GM21526 (cell line): ENCODE measurements at regions not wholly inside any gene's neighbourhood (a gene's known extent, or its start where the extent isn't known, plus 50 kb on each side); places are given as distances from the start of the nearest gene placed in this dataset.
"Not testable (repeated sequence)": the region's sequence is repeated elsewhere in the genome, so short reads cannot be mapped to it uniquely, and the experiment has no call there.

Experiments
- ATAC-seq: cut with Tn5 transposase; IDR thresholded peaks from one replicate; pipeline ENCODE4 v1.9.1; 2021; ENCODE audit warnings: moderate library complexity; ENCODE audit not compliant: unreplicated experiment, low FRiP score

DNA sequence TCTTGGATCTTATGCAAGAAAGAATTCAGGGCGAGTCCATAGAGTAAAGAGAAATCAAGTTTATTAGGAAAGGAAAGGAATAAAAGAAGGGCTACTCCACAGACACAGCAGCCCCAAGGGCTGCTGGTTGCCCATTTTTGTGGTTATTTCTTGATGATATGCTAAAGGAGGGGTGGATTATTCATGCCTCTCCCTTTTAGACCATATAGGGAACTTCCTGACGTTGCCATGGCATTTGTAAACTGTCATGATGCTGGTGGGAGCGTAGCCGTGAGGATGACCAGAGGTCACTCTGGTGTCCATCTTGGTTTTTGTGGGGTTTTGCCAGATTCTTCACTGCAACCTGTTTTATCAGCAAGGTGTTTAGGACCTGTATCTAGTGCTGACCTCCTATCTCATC lies 115.4 kb upstream of the CARD11 start:
- no peak for ATAC-seq

GRCh38 chr7:3159445-3159844 lies 115.8 kb upstream of the CARD11 start:
- ATAC-seq = no peak

- not testable (repeated sequence) for ATAC-seq
These were observed 116.3 kb upstream of the CARD11 start for GRCh38 chr7:3159926-3160325.

DNA sequence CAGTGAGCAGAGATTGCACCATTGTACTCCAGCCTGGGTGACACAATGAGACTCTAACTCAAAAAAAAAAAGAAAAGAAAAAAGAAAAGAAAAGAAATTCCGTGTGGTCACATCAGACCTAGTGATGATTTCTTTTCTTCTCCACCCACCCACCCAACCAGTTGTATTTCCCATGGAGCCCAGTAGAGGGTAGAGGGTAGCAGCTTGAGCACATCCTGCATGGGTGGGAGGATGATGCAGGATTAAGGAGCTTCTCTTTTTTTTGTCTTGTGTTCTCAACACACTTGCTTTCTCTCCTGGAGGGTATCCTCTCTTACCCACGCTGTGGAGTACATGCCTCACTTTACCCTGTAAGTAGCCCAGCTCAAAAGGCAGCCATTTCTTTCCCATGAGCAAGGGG lies 118.6 kb upstream of the CARD11 start:
- no peak for ATAC-seq

- ATAC-seq = not testable (repeated sequence)
These were observed 119.1 kb upstream of the CARD11 start for GRCh38 chr7:3162798-3163197.

- ATAC-seq = no peak
These were observed 120.7 kb upstream of the CARD11 start for GRCh38 chr7:3164380-3164792.

GRCh38 chr7:3165681-3166580 lies 122.3 kb upstream of the CARD11 start:
- no peak for ATAC-seq

DNA sequence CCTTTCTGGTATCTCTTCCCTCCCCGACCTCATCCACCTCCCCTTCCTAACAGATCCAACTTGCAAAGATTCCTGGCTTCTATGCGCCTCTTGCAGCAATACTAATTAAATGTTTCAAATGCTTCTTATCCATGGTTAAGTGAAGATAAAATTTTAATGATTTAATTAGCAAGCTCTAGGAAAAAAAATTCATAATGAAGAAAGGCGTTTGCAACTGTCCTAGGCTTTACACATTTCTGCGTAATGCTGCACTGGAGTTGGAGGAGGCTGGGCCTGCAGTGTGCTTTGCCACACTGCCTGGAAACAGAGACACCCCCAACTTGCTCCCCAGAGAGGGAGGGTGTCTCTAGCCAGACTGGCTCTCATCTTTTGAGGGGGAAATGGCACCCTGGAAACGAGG lies 123.9 kb upstream of the CARD11 start:
- ATAC-seq = no peak

DNA sequence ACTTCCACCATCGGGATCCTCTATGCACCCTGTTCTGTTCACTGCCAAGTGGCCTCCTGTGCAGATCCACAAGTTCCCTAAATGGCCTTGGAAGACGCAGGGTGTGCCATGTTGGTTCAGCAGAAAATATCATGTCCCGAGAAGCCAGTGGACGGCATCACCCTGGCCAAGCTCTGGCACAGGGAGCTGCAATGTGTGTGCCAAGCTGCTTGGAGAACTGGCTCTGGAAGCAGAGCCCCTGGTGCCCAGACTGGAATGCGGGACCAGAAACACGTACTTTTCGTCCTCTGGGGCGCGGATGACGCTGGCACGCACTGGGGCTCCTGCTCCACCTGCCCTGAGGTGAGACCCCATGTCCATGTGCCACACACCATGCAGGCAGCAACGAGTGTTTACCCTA lies 124.7 kb upstream of the CARD11 start:
- ATAC-seq = no peak

- no peak for ATAC-seq
These were observed 125.2 kb upstream of the CARD11 start for GRCh38 chr7:3168869-3169268.

GRCh38 chr7:3172768-3173280 lies 128.2 kb upstream of the SDK1 start:
- ATAC-seq = no peak

DNA sequence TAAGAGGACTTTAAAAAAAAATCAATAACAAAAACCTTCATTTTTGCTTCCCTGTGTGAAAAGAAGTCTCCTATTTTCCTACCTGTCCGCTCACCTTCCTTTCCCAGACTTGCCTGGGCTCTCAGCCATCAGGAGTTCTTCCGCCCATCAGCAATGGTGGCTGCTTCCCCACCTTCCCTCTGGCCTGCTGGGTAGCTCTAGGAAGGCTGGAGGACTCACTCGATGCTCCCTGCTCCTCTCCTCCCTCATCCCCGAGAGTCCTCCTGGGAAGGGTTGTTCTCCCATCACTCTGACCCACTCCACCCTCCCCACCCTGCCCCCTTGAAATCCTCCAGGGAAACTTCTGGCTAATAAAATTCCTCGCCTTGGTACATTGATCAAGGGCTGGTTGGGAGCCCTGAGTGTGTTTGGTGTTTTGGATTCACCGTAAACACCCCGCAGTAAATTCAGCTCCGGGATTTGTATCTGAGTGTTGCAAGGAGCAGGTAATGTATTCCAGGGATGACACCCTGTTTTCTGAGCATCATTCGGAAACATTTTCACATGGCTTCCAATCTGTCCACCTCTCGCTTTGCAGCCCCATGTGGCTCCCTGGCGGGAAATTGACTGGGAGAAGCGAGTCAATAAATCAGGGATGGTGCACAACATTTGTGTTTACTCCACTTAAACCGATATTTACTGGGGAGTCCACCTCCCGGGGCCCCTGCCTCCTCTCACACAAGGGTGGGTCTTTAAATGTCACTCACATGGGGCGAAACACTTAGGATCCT lies 126.4 kb upstream of the SDK1 start:
- ATAC-seq = no peak

GRCh38 chr7:3175285-3175902 lies 125.7 kb upstream of the SDK1 start:
- no peak for ATAC-seq

GRCh38 chr7:3176112-3177000 lies 124.7 kb upstream of the SDK1 start:
- no peak for ATAC-seq

DNA sequence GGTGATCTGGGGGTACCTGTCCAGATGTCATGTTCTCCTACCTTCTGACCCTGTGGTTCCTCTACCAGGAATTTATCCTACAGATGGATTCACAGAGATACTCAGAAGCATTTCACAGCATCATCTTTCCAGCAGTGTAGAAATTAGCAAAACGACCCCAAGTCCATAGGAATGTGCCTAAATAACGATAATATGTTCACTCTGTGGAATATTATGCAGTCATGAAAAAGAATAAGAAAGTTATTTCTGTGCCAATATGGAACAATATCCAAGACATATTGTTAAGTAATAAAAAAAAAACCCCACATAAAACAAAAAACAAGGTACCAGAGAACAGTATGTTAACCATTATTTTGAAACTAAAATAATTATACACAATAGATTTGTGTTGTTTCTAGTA lies 123.8 kb upstream of the SDK1 start:
- ATAC-seq = no peak

DNA sequence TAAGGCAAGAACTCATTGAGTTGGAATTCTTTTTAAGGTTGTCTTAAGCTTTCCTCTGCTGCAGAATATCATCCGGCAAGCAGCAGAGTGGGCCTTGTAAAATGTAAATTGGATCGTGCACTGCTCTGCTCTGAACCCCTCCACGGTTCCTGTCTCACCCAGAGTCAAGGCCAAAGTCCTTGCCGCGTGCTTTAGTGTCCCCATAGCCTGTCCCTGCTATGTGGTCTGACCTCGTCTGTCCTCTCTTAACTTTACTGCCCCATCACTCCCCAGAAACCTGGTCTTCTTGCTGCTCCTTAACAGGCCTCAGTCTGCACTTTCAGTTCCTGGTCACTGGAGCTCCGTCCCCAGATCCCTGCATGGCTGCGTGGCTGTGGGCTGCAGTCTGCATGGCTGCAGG lies 121.6 kb upstream of the SDK1 start:
- ATAC-seq = no peak

GRCh38 chr7:3180604-3181003 lies 120.4 kb upstream of the SDK1 start:
- no peak for ATAC-seq

- not testable (repeated sequence) for ATAC-seq
These were observed 119.0 kb upstream of the SDK1 start for GRCh38 chr7:3182055-3182454.

- ATAC-seq = no peak
These were observed 113.5 kb upstream of the SDK1 start for GRCh38 chr7:3187444-3188040.

- no peak for ATAC-seq
These were observed 112.1 kb upstream of the SDK1 start for GRCh38 chr7:3188946-3189345.
